ENCODE measurements at regions not wholly inside any gene's neighbourhood (a gene's known extent, or its start where the extent isn't known, plus 50 kb on each side); places are given as distances from the start of the nearest gene placed in this dataset.

GRCh38 chr16:49013727-49014080 is 267.9 kb downstream of the CBLN1 start:
- H3K4me3 ChIP-seq (ENCODE audit: low read length): no peak overlapping the region
- DNase-seq (ENCODE audit: low read depth, low spot score): no peak

- no peak overlapping the region for H3K4me3 ChIP-seq (ENCODE audit: low read length)
- no peak for DNase-seq (ENCODE audit: low read depth, low spot score)
Observed at GRCh38 chr16:49012961-49013726, 268.5 kb downstream of the CBLN1 start.

GRCh38 chr16:49011901-49012300 is 269.7 kb downstream of the CBLN1 start:
- no peak overlapping the region for H3K4me3 ChIP-seq (ENCODE audit: low read length)
- DNase-seq (ENCODE audit: low read depth, low spot score): no peak

- H3K4me3 ChIP-seq (ENCODE audit: low read length): no peak overlapping the region
- no peak for DNase-seq (ENCODE audit: low read depth, low spot score)
Observed at GRCh38 chr16:49010879-49011278, 270.8 kb downstream of the CBLN1 start.

- no peak for DNase-seq (ENCODE audit: low read depth, low spot score)
- no peak overlapping the region for H3K4me3 ChIP-seq (ENCODE audit: low read length)
Observed at GRCh38 chr16:49010396-49010795, 271.2 kb downstream of the CBLN1 start.

GRCh38 chr16:49009204-49009603 is 272.4 kb downstream of the CBLN1 start:
- DNase-seq (ENCODE audit: low read depth, low spot score): no peak
- H3K4me3 ChIP-seq (ENCODE audit: low read length): no peak overlapping the region

- no peak overlapping the region for H3K4me3 ChIP-seq (ENCODE audit: low read length)
- DNase-seq (ENCODE audit: low read depth, low spot score): no peak
Observed at GRCh38 chr16:49003992-49004391, 277.6 kb downstream of the CBLN1 start.

- H3K4me3 ChIP-seq (ENCODE audit: low read length): no peak overlapping the region
- no peak for DNase-seq (ENCODE audit: low read depth, low spot score)
Observed at GRCh38 chr16:49003022-49003421, 278.6 kb downstream of the CBLN1 start.

GRCh38 chr16:49000594-49000993 is 281.0 kb downstream of the CBLN1 start:
- DNase-seq (ENCODE audit: low read depth, low spot score): no peak
- H3K4me3 ChIP-seq (ENCODE audit: low read length): no peak overlapping the region

- DNase-seq (ENCODE audit: low read depth, low spot score): no peak
- H3K4me3 ChIP-seq (ENCODE audit: low read length): no peak overlapping the region
Observed at GRCh38 chr16:48999508-48999907, 282.1 kb downstream of the CBLN1 start.

GRCh38 chr16:48999044-48999443 is 282.6 kb downstream of the CBLN1 start:
- H3K4me3 ChIP-seq (ENCODE audit: low read length): no peak overlapping the region
- DNase-seq (ENCODE audit: low read depth, low spot score): no peak

GRCh38 chr16:48997946-48998345 is 283.7 kb downstream of the CBLN1 start:
- no peak for DNase-seq (ENCODE audit: low read depth, low spot score)
- H3K4me3 ChIP-seq (ENCODE audit: low read length): no peak overlapping the region

GRCh38 chr16:48997081-48997615 is 284.5 kb downstream of the CBLN1 start:
- DNase-seq (ENCODE audit: low read depth, low spot score): no peak
- no peak overlapping the region for H3K4me3 ChIP-seq (ENCODE audit: low read length)

- no peak for DNase-seq (ENCODE audit: low read depth, low spot score)
- H3K4me3 ChIP-seq (ENCODE audit: low read length): no peak overlapping the region
Observed at GRCh38 chr16:48978501-48978900, 303.1 kb downstream of the CBLN1 start.

- no peak overlapping the region for H3K4me3 ChIP-seq (ENCODE audit: low read length)
- DNase-seq (ENCODE audit: low read depth, low spot score): no peak
Observed at GRCh38 chr16:48972236-48972635, 309.4 kb downstream of the CBLN1 start.

- H3K4me3 ChIP-seq (ENCODE audit: low read length): no peak overlapping the region
- DNase-seq (ENCODE audit: low read depth, low spot score): no peak
Observed at GRCh38 chr16:48971571-48972077, 310.0 kb downstream of the CBLN1 start.

GRCh38 chr16:48970216-48970615 is 311.4 kb downstream of the CBLN1 start:
- H3K4me3 ChIP-seq (ENCODE audit: low read length): no peak overlapping the region
- DNase-seq (ENCODE audit: low read depth, low spot score): no peak

- DNase-seq (ENCODE audit: low read depth, low spot score): no peak
Observed at GRCh38 chr16:48969611-48970010, 312.0 kb downstream of the CBLN1 start.

GRCh38 chr16:48965386-48965785 is 316.3 kb downstream of the CBLN1 start:
- no peak overlapping the region for H3K4me3 ChIP-seq (ENCODE audit: low read length)
- no peak for DNase-seq (ENCODE audit: low read depth, low spot score)

More at GRCh38 chr16:48969611-48970010, 312.0 kb downstream of the CBLN1 start:
- H3K4me3 ChIP-seq (ENCODE audit: low read length): no peak overlapping the region

GRCh38 chr16:48963901-48964615 is 317.6 kb downstream of the CBLN1 start:
- no peak overlapping the region for H3K4me3 ChIP-seq (ENCODE audit: low read length)
- no peak for DNase-seq (ENCODE audit: low read depth, low spot score)
